DMS114 treated with DMSO at 0.1 percent for 48 hours (cell line): ENCODE measurements at regions not wholly inside any gene's neighbourhood (a gene's known extent, or its start where the extent isn't known, plus 50 kb on each side); places are given as distances from the start of the nearest gene placed in this dataset.

Source experiments
- DNase-seq: peaks from one replicate; lab custom pipeline; 2025; ENCODE audit not compliant: unreplicated experiment; lab: John Stamatoyannopoulos, UW

DNA sequence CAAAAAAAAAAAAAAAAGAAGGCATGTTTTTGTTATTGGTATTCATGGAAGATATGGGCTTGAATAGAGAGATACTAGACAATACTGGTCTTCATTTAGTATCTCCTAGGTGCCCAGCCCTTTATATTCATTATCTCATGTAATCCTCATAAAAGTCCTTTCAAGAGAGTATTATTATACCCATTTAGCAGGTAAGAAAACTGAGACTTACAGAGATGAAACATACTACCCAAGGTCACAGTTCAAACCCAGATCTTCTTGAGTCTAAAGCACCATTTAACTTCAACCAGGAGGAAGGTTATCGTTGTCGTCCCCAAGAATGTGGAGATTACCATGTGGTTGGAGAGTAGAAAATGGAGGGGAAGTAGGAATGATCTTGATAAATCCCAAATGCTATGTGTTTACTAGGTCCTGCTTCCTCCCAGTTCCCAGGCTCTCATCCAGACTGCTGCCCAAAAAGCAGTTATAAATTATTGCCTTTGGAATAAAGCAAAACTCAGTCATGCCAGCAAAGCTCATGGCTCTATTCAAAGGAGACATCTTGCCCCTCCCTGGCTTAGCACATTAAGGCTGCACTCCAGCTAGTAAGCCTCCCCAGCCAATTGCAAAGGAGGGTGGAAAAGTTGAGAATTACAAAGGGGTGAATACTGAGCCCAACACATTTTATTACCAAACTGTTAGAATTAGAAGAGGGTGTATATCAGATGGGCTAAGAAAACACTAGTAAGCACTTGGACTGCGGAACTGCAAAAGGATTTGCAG lies 163.9 kb downstream of the PIK3R1 start:
- DNase-seq = no peak

DNA sequence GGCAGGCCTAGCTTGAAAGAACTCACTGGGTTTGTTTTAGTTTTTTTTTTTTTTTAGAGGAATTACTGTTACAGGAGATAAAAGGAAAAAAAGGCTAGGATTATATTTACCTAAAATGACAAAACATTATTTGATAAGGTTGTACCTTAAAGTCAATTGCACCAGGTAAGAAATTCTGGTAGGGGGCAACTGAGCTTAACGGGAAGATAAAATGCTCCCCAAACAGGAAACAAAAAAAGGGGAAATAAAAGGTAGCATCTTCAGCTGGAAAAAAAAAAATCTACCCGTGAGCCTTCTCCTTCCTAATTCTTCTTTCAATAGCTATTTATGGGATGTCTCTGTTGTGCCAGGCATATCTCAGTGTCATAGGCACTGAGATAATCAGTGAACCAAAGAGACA lies 164.5 kb downstream of the PIK3R1 start:
- DNase-seq = no peak

DNA sequence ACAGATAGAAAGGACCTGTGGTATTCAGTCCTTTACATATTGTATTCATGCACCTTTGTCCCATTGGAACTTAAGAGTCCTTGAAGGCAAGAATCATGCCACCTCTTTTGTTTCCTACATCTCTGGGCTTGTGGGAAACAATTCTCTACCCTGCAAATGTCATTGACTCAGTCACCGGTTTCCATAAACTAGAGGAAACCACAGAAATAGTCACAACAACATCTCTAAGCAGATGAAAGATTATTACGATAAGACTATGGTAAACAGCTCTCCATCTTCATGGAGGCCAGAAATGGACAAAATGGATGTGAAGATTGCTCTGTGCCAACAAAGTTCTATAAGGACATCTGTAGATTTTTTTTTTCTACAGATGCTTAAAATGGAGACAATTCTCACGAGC lies 165.5 kb downstream of the PIK3R1 start:
- no peak for DNase-seq

- no peak for DNase-seq
Observed at GRCh38 chr5:68381909-68382308, 166.4 kb downstream of the PIK3R1 start.

DNA sequence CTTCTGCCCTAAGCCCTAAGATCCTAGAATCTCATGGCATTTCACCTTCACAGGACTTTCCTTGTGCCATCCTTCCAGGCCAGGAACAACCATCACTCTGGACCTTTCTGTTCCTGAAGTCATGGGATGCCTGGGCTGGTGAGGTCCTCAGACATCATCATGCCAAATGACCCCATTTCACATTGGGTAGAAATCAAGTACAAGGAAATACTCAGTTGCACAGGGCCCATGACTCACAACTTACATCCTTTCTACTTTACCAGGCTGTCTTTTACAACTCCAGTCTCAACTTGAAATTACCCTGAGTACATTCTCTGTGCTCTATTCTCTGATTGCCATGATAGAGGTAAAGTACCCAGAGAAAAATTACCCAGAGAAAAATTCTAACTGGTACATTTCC lies 167.1 kb downstream of the PIK3R1 start:
- no peak for DNase-seq

GRCh38 chr5:68383888-68384310 lies 168.3 kb downstream of the PIK3R1 start:
- no peak for DNase-seq

DNA sequence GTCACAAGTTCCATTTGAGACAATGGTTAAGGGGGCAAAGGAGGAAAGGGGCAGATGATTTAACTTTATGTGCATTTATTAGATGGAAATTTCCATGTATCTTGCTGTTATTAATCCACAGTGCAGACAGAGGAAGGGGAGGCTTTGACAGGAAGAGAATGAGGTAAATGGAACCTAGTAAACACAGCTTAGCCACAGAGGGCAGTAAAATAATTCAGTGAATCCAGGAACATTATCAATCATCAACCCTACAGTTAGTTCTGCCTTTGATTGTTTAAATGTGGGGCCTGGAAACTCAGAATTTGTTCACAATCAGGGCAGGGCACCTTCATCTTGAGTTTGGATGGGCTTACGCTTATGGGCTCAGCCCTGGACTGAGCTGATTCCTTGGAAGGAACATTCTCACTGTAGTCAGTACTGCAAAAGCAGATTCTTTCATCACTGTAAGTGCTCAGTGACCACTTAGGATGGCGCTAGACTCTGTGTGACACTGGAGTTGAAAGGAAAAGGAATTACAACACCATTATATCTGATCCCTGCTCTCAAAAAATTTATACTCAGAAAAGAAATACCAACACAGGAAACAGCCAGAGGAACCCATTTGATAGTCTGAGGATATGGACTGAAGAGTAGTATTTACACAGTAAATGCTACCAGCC lies 169.5 kb downstream of the PIK3R1 start:
- DNase-seq = no peak

GRCh38 chr5:68385936-68386335 lies 170.4 kb downstream of the PIK3R1 start:
- no peak for DNase-seq

DNA sequence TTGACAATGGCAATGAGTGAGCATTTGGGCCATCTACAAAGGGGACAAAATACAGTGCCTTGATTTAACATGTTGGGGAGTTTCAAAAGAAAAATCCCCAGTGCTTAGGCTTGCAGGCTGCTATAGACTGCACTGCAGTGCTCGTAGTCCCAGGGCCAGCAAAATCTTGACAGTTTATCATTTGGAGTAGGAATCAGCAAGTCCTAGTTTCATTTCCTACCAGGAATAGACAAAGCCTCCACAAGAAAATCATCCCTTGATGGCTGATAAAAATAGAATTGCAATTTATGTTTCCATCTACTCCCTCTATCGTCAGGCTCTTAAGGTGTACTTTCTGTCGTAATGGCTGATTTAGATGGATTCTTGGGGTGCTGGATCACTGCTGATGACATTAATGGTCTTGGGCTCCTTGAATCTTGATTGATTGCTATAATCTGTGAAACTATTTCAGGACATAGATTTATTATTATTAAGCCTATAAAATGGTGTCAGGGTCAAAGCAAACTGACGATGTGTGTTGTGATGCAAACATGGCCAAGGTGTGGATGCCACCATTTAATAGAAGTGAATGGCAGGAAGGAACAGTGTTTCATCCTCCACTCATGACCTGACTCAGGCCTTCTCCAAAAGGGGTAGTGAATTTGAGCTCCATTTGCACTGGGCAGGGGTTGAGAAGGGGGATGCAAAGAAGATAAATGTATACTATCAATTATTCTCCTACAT lies 171.7 kb downstream of the PIK3R1 start:
- no peak for DNase-seq

- DNase-seq = no peak
Observed at GRCh38 chr5:68389618-68390017, 174.1 kb downstream of the PIK3R1 start.

DNA sequence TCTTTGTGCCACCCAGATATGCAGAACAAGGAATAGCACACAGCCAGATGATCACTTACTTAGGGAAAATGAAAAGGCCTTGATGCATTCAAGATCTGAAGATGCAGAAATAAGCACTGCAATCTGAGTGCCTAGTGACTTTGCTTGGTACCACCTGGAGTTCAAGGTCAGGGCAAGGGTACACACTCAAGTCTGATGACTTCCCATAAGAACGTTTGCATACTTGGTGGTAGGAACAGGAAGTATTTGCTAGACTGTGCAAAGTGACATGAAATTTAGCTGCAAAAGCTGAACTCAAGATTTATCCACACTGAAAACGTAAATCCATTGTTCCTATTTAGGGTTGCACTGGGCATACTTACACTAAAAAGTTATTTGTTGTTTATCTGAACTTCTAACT lies 177.1 kb downstream of the PIK3R1 start:
- no peak for DNase-seq

DNA sequence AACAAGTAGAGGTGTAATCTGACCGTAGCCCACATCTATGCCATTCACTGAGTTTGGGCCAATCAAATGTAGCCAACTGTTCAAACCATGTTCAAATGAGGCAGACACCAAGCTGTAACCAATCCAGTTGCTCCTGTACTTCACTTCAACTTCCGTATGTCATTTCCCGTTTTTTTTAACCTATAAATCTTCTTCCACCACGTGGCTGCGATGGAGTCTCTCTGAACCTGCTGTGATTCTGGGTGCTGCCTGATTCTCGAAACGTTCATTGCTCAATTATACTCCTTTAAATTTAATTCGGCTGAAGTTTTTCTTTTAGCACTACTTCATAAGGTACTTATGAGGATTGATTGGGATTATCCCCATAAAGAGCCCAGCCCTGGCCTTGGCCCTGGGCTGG lies 179.7 kb downstream of the PIK3R1 start:
- no peak for DNase-seq

- no peak for DNase-seq
Observed at GRCh38 chr5:68395926-68396511, 180.5 kb downstream of the PIK3R1 start.

DNA sequence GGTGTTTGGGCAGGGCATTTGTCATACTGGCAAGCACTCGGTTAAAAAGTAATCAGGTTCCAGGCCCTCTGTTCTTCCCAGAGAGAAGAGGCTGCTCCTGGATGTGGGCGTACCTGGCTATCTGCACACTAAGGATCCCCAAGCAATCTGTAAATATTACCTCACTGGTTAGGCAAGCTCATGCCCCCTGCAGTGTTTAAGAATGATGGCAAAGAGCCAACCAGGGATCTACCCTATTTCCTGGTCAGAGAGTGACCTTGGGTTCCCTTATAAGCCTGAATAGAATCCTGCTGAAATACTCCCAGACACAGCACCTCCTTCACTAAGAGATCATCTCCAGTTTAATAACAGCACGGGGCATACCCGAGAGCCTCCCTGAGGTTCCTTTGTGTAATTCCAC lies 181.2 kb downstream of the PIK3R1 start:
- DNase-seq = no peak

DNA sequence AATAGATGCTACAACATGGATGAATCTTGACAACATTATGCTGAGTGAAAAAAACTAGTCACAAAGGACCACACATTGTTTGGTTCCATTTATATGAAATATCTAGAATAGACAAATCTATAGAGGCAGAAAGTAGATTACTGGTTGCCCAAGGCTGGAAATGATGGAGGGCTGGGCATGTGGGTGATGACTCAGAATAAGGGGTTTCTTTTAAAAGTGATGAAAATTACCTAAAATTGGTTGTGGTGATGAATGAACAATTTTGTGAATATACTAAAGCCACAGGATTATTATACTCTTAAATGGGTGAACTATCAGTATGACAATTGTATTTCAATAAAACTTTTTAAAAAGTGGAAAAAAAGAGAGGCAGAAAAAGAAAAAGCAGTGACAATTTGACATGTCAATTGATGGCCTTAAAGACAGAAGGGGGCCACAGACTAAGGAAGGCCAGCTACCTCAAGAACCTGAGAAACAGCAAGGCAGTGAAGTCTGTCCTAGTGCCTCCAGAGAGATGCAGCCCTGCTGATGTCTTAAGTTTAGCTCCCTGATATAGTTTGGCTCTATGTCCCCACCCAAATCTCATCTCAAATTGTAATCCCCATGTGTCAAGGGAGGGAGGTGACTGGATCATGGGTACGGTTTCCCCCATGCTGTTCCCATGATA lies 182.7 kb downstream of the PIK3R1 start:
- no peak for DNase-seq

DNA sequence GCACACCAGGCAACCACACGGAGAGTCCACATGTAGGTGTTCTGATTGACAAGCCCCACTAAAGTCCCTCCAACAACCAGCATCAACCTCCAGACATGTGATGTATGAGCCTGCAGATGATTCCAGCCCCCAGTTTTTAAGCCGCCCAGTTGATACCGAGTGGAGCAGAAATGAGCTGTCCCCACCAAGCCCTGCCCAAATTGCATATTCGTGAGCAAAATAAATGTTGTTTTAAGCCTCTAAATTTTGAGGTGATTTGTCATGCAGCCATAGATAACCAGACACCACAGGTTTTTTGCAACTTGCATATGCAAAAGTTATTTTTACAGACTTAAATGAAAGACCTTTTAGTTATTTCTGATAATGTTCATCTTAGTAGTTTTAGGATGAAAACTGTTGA lies 187.7 kb downstream of the PIK3R1 start:
- DNase-seq = no peak

GRCh38 chr5:68404246-68404645 lies 188.7 kb downstream of the PIK3R1 start:
- no peak for DNase-seq

GRCh38 chr5:68405026-68405684 lies 189.6 kb downstream of the PIK3R1 start:
- DNase-seq = no peak

- DNase-seq = no peak
Observed at GRCh38 chr5:68405784-68406743, 190.5 kb downstream of the PIK3R1 start.
